AG04450 (cell line): ENCODE measurements at regions not wholly inside any gene's neighbourhood (a gene's known extent, or its start where the extent isn't known, plus 50 kb on each side); places are given as distances from the start of the nearest gene placed in this dataset.

ENCODE experiments used
- CTCF ChIA-PET: fragments of 300-600, 350-600 bp; formaldehyde crosslinking; extraction: SDS; loops from one replicate; lab custom pipeline; 2022; ENCODE audit warnings: antibody characterized with exemption, inconsistent platforms; lab: Charles Lee
- POLR2A ChIA-PET: fragments of 350-600 bp; formaldehyde crosslinking; extraction: SDS; loops from one replicate; lab custom pipeline; 2021; ENCODE audit warnings: antibody characterized with exemption, inconsistent platforms; lab: Yijun Ruan, JAX
- DNase-seq: peaks from one replicate; pipeline ENCODE4 v3.0.0-alpha.2; 2011; ENCODE audit warnings: low read depth, low spot score
- H3K27ac ChIP-seq: one replicate; pipeline ENCODE4 v1.5.1; 2012; ENCODE audit warnings: low read depth, low read length, control low read depth
- H3K27me3 ChIP-seq: one replicate; pipeline ENCODE4 v1.6.0; 2012; ENCODE audit warnings: low read length; ENCODE audit not compliant: control insufficient read depth, insufficient read depth
- H3K4me3 ChIP-seq: 2 replicates; pipeline ENCODE4 v1.5.1; 2011; ENCODE audit warnings: mild to moderate bottlenecking, low read depth, low read length, control low read depth
- H3K9me3 ChIP-seq: 2 replicates; pipeline ENCODE4 v1.5.1; 2012; ENCODE audit warnings: low read length; ENCODE audit not compliant: control insufficient read depth, insufficient read depth
- CTCF ChIP-seq: IDR thresholded peaks from 2 replicates; pipeline ENCODE4 v1.5.1; 2011; ENCODE audit warnings: low read depth, low read length, control low read depth, inconsistent platforms

- Histone ChIP-seq H3K27ac (no peak overlapping the region), H3K9me3 (no peaks in the 10 kb centered on the region), H3K4me3 (no peak overlapping the region), H3K27me3 (no peaks in the 10 kb centered on the region)
- DNase-seq: no peak
- TF ChIP-seq CTCF: no peak
- ChIA-PET POLR2A (no interaction called here), CTCF (interaction anchor here (2.3 kb wide), 1 partner anchor 117 kb away, joined by 11 read pairs; no protein-coding TSS in a partner anchor)
Observed at GRCh38 chr6:56755040-56755439, 112.4 kb upstream of the DST start.

- Histone ChIP-seq H3K27me3 (no peaks in the 10 kb centered on the region), H3K27ac (no peak overlapping the region), H3K9me3 (no peaks in the 10 kb centered on the region), H3K4me3 (no peak overlapping the region)
- CTCF ChIA-PET: interaction anchor here (0.5 to 2.3 kb wide), 4 partner anchors 45 to 302 kb away, joined by 3 to 11 read pairs (median 4); no protein-coding TSS in a partner anchor
- no peak for TF ChIP-seq CTCF
- no peak for DNase-seq
- POLR2A ChIA-PET: interaction anchor here (1.0 kb wide), 1 partner anchor 39 kb away, joined by 3 read pairs; no protein-coding TSS in a partner anchor
Observed at GRCh38 chr6:56753811-56754210, 111.1 kb upstream of the DST start.

GRCh38 chr6:56752534-56752933, 109.8 kb upstream of the DST start:
- ChIA-PET POLR2A (interaction anchor here (0.8 kb wide), 1 partner anchor 20 kb away, joined by 3 read pairs; no protein-coding TSS in a partner anchor), CTCF (interaction anchor here (0.8 to 1.5 kb wide), 3 partner anchors 9 to 150 kb away, joined by 3 to 5 read pairs (median 3); no protein-coding TSS in a partner anchor)
- no peaks in the 10 kb centered on the region for H3K27me3 ChIP-seq
- TF ChIP-seq CTCF: no peak
- no peak overlapping the region for H3K4me3 ChIP-seq
- no peaks in the 10 kb centered on the region for H3K9me3 ChIP-seq
- DNase-seq: no peak
- H3K27ac ChIP-seq: no peak overlapping the region

GRCh38 chr6:56752009-56752408, 109.3 kb upstream of the DST start:
- Histone ChIP-seq H3K27ac (no peak overlapping the region), H3K27me3 (no peaks in the 10 kb centered on the region), H3K9me3 (no peaks in the 10 kb centered on the region), H3K4me3 (no peak overlapping the region)
- CTCF ChIA-PET: interaction anchor here (0.8 to 1.5 kb wide), 4 partner anchors 9 to 151 kb away, joined by 3 to 5 read pairs (median 4); no protein-coding TSS in a partner anchor
- TF ChIP-seq CTCF: no peak
- POLR2A ChIA-PET: interaction anchor here (0.8 kb wide), 1 partner anchor 20 kb away, joined by 3 read pairs; no protein-coding TSS in a partner anchor
- DNase-seq: no peak

GRCh38 chr6:56751604-56752003, 108.9 kb upstream of the DST start:
- ChIA-PET CTCF (interaction anchor here (0.8 to 1.5 kb wide), 3 partner anchors 10 to 113 kb away, joined by 3 to 5 read pairs (median 5); no protein-coding TSS in a partner anchor), POLR2A (no interaction called here)
- Histone ChIP-seq H3K27ac (no peak overlapping the region), H3K4me3 (no peak overlapping the region), H3K9me3 (no peaks in the 10 kb centered on the region), H3K27me3 (no peaks in the 10 kb centered on the region)
- DNase-seq: no peak
- no peak for TF ChIP-seq CTCF
